Prostate gland (tissue), 2 donors: ENCODE measurements at regions not wholly inside any gene's neighbourhood (a gene's known extent, or its start where the extent isn't known, plus 50 kb on each side); places are given as distances from the start of the nearest gene placed in this dataset.

Experiments
- DNase-seq: peaks from one replicate; pipeline ENCODE4 v3.0.0-alpha.2; 2019; ENCODE audit warnings: low spot score
- H3K27ac ChIP-seq, 2 donors: fragments of 200-600 bp; sonication (generic); 2 replicates each; pipeline ENCODE4 v1.5.1; 2017 to 2019
- H3K27me3 ChIP-seq: fragments of 200-600 bp; sonication (generic); replicated peaks from 2 replicates; pipeline ENCODE4 v1.5.1; 2019; ENCODE audit not compliant: insufficient read depth
- H3K36me3 ChIP-seq, 2 donors: fragments of 200-600 bp; sonication (generic); 1 replicate in 1 of 2; 2 replicates in 1 of 2; pipeline versions ENCODE4 v1.5.1 to v1.8.1; 2017 to 2019
- H3K4me1 ChIP-seq: fragments of 200-600 bp; sonication (generic); replicated peaks from 2 replicates; pipeline ENCODE4 v1.5.1; 2019
- H3K4me3 ChIP-seq, 2 donors: fragments of 200-600 bp; sonication (generic); 2 replicates each; pipeline ENCODE4 v1.5.1; 2017 to 2019
- H3K9me3 ChIP-seq: fragments of 200-600 bp; sonication (generic); 2 replicates; pipeline ENCODE4 v1.5.1; 2017
- POLR2A ChIP-seq: fragments of 450-650 bp; IDR thresholded peaks from one replicate; pipeline ENCODE4 v1.6.1; 2016; ENCODE audit warnings: antibody characterized with exemption, mild to moderate bottlenecking
- POLR2AphosphoS5 ChIP-seq: sonication (generic); formaldehyde crosslinking; IDR thresholded peaks from one replicate; pipeline ENCODE4 v1.6.1; 2017; ENCODE audit warnings: antibody characterized with exemption
- WGBS: methylation state at CpG from one replicate; pipeline ENCODE4 v1.1.5; 2018; 5-methylcytosine and 5-hydroxymethylcytosine counted together
- intact Hi-C: fragments of 100-400 bp; cut with DNase I; formaldehyde crosslinking; loops from one replicate; pipeline ENCODE4 v1.14.2; 2022
- TF ChIP-seq, protein P1 (sequence below), 4 experiments: fragments of 200-600 bp in 2 of 4; fragments of 450-650 bp in 2 of 4; sonication (generic) in 2 of 4; IDR thresholded peaks; 1 replicate in 3 of 4; 2 replicates in 1 of 4; pipeline ENCODE4 v1.5.1; 2016 to 2019; ENCODE audit warnings: antibody characterized with exemption in 4 of 4, mild to moderate bottlenecking in 2 of 4, moderate library complexity in 2 of 4

DNA sequence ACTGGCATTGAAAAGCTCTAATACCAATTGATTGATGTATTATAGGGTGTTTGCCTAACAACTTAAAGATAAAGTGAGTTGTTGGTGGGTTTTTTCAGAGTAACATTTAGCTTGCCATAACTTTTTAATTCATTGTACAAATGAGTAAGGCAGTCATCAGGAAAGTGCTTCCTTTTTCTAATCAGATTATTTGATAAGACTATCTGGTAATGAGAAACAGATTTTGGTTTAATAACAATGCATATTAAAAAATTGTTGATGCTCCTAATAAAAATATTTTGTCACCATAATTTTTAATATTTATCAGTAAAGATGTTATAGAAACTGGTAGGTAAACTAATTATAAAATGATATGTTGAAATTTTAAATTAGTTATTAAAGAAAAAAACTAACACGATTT, 51.3 kb downstream of the BLTP1 start:
- Histone ChIP-seq H3K36me3 (no peaks in the 10 kb centered on the region), H3K4me3 (no peak overlapping the region), H3K4me1 (no peaks in the 10 kb centered on the region), H3K27ac (no peak overlapping the region), H3K27me3 (no peaks in the 10 kb centered on the region), H3K9me3 (no peaks in the 10 kb centered on the region)
- TF ChIP-seq, protein P1, sequence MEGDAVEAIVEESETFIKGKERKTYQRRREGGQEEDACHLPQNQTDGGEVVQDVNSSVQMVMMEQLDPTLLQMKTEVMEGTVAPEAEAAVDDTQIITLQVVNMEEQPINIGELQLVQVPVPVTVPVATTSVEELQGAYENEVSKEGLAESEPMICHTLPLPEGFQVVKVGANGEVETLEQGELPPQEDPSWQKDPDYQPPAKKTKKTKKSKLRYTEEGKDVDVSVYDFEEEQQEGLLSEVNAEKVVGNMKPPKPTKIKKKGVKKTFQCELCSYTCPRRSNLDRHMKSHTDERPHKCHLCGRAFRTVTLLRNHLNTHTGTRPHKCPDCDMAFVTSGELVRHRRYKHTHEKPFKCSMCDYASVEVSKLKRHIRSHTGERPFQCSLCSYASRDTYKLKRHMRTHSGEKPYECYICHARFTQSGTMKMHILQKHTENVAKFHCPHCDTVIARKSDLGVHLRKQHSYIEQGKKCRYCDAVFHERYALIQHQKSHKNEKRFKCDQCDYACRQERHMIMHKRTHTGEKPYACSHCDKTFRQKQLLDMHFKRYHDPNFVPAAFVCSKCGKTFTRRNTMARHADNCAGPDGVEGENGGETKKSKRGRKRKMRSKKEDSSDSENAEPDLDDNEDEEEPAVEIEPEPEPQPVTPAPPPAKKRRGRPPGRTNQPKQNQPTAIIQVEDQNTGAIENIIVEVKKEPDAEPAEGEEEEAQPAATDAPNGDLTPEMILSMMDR (IDR thresholded peaks at IDR 0.05), result no peak
- TF ChIP-seq POLR2A, result no peak
- TF ChIP-seq POLR2AphosphoS5, result no peak
- 100% methylated on average over 1 of the region's 1 CpG for WGBS
- DNase-seq, result no peak
- intact Hi-C loops, result no loop called here

DNA sequence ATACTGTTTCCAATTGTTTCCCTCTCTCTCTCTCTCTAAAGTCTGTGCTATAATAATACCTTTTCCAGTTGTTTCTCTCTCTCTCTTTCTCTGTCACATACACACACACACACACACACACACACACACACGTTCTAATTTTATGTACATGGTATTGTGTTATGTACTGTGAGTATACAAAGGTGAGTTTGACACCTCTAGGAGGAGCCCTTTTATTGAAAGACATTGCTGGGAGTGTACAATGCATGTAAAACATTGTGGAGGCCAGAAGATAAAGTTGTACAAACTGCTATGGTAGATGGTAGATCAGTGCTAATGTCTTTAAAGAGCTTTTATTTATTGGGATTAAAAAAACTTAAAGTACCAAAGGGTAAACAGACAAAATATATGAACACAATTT, 53.6 kb downstream of the BLTP1 start:
- Histone ChIP-seq H3K27me3 (no peaks in the 10 kb centered on the region), H3K4me1 (no peaks in the 10 kb centered on the region), H3K4me3 (no peak overlapping the region), H3K36me3 (no peaks in the 10 kb centered on the region), H3K9me3 (no peaks in the 10 kb centered on the region), H3K27ac (no peak overlapping the region)
- intact Hi-C loops, result no loop called here
- TF ChIP-seq POLR2AphosphoS5 (no peak), POLR2A (no peak)
- TF ChIP-seq, protein P1 (IDR thresholded peaks at IDR 0.05), result no peak
- no peak for DNase-seq
- WGBS, result 63% methylated on average over 1 of the region's 1 CpG

DNA sequence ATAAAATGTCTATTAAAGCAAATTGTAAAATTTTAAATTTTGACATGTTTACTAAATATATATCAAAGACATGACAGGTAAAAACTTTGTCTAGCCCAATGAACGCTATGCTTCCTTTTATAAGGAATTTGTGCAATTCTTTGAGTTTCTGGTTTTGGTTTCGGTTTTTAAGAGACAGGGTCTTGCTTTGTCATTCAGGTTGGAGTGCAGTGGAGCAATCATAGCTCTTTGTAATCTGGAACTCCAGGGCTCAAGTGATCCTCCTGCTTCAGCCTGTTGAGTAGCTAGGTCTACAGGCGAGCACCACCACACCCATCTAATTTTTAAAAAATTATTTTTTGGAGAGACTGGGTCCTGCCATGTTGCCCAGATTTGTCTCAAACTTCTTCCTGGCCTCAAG, 60.7 kb downstream of the BLTP1 start:
- no peak overlapping the region for H3K4me3 ChIP-seq
- no peaks in the 10 kb centered on the region for H3K9me3 ChIP-seq
- DNase-seq, result no peak
- intact Hi-C loops, result no loop called here
- no peaks in the 10 kb centered on the region for H3K27me3 ChIP-seq
- no peaks in the 10 kb centered on the region for H3K36me3 ChIP-seq
- no peaks in the 10 kb centered on the region for H3K4me1 ChIP-seq
- WGBS, result 92% methylated on average over 3 of the region's 3 CpGs
- H3K27ac ChIP-seq, result no peak overlapping the region
- TF ChIP-seq, protein P1 (IDR thresholded peaks at IDR 0.05), result no peak
- TF ChIP-seq POLR2A, result no peak
- TF ChIP-seq POLR2AphosphoS5, result no peak

DNA sequence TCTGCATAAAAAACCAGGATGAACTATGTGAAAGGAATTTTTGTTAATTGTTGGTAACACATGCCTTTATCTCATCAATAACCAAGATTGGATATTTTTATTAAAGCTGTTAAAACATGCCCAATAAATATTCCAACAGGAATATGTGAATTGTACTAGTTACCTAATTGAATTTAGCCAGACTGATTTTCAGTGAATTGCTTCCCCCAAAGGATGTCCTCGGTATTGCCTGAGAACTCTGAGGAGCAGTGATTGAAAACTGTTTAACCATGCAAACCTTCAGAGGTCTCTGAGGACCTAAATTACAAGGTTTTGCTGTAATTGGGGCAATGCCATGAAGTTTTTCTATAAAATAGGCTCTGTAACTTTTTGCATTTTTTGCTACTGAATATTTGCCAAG, 66.6 kb downstream of the BLTP1 start:
- Histone ChIP-seq H3K4me1 (no peaks in the 10 kb centered on the region), H3K36me3 (no peaks in the 10 kb centered on the region), H3K9me3 (no peaks in the 10 kb centered on the region), H3K27me3 (no peaks in the 10 kb centered on the region), H3K27ac (no peak overlapping the region), H3K4me3 (no peak overlapping the region)
- no peak for TF ChIP-seq POLR2AphosphoS5
- TF ChIP-seq, protein P1 (IDR thresholded peaks at IDR 0.05), result no peak
- intact Hi-C loops, result no loop called here
- DNase-seq, result no peak
- WGBS, result 54% methylated on average over 1 of the region's 1 CpG

DNA sequence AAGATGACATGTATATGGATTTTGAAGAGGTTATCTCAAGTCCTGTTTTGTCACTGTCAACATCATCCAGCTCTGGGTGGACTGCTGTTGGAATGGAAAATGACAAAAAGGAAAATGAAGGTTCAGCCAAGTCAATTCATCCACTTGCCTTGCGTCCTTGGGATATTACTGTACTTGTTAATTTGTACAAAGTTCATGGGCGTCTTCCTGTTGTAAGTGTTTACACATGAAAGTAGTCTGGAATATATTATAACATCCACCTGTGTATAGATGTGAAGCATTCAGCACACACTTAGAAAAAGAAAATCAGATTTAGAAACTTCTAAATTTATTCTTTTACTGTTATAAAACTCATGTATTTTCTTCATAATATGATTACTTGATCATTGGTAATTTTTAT, 67.2 kb downstream of the BLTP1 start:
- Histone ChIP-seq H3K4me1 (no peaks in the 10 kb centered on the region), H3K4me3 (no peak overlapping the region), H3K9me3 (no peaks in the 10 kb centered on the region), H3K36me3 (no peaks in the 10 kb centered on the region), H3K27ac (no peak overlapping the region), H3K27me3 (no peaks in the 10 kb centered on the region)
- TF ChIP-seq POLR2AphosphoS5, result no peak
- no peak for TF ChIP-seq POLR2A
- TF ChIP-seq, protein P1 (IDR thresholded peaks at IDR 0.05), result no peak
- DNase-seq, result no peak
- intact Hi-C loops, result no loop called here
- 87% methylated on average over 2 of the region's 2 CpGs for WGBS
